ENCODE measurements at regions not wholly inside any gene's neighbourhood (a gene's known extent, or its start where the extent isn't known, plus 50 kb on each side); places are given as distances from the start of the nearest gene placed in this dataset.

DNA sequence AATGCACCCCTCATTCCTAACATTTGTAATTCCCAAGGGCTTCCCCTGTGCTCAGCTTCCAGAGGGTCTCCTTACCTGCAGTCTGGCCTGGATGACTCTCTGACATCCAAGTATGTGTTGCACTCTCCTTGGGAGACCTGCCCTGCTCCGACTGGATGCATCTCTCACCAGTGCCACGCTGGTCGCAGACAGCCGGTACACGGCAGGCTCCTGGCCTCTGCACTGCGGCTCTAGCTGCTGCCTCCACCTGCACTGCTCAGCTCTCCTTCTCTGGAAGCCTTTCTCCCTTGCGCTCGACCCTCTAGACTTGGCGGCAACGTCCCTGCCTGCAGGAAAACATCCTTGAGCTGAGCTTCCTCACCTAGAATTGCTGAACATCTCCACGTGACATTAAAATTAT lies 685.9 kb downstream of the BRD1 start:
- no peak for TF ChIP-seq TAF1 (IDR thresholded peaks at IDR 0.05; ENCODE audit: low read depth, low read length)
- TF ChIP-seq POLR2AphosphoS5 (IDR thresholded peaks at IDR 0.05; ENCODE audit: low read depth, low read length): no peak
- no peak for TF ChIP-seq POLR2A (IDR thresholded peaks at IDR 0.05; ENCODE audit: low read depth, low read length)

Data from GM12891 (cell line).